PC-9 (cell line): ENCODE measurements at regions not wholly inside any gene's neighbourhood (a gene's known extent, or its start where the extent isn't known, plus 50 kb on each side); places are given as distances from the start of the nearest gene placed in this dataset.

ENCODE experiments used
- BruUV-seq: library from RNA; stranded (reverse); fragments of 400-500 nt; replicated peaks from 2 replicates; lab custom pipeline; 2021; lab: Mats Ljungman, UMichigan
- CTCF ChIA-PET: fragments of 300-600 bp; sonication (Branson Sonifier 250); formaldehyde crosslinking; loops from one replicate; lab custom pipeline; 2022; ENCODE audit warnings: antibody characterized with exemption; lab: Charles Lee
- POLR2A ChIA-PET: fragments of 300-600 bp; sonication (Branson Sonifier 250); formaldehyde crosslinking; loops from one replicate; lab custom pipeline; 2022; ENCODE audit warnings: antibody characterized with exemption; ENCODE audit not compliant: unreplicated experiment; lab: Charles Lee
- DNase-seq, 2 experiments: peaks; one replicate each; pipeline versions ENCODE4 v3.0.0 to v3.0.0-alpha.2; 2015 to 2022; ENCODE audit warnings: mixed read lengths in 1 of 2
- H2AFZ ChIP-seq: fragments of 200-600 bp; sonication (generic); 2 replicates; pipeline ENCODE4 v1.8.1; 2017; ENCODE audit warnings: antibody characterized with exemption
- H3F3A ChIP-seq: fragments of 200-600 bp; sonication (generic); 2 replicates; pipeline ENCODE4 v1.8.1; 2017; ENCODE audit warnings: antibody characterized with exemption, mild to moderate bottlenecking, low read depth; ENCODE audit not compliant: insufficient read depth
- H3K27ac ChIP-seq: fragments of 200-600 bp; sonication (generic); 2 replicates; pipeline ENCODE4 v1.6.1; 2016; ENCODE audit warnings: mixed run types
- H3K27me3 ChIP-seq: fragments of 200-600 bp; sonication (generic); 2 replicates; pipeline ENCODE4 v1.6.1; 2016; ENCODE audit warnings: low read depth, mixed run types; ENCODE audit not compliant: insufficient read depth
- H3K36me3 ChIP-seq: fragments of 200-600 bp; sonication (generic); 2 replicates; pipeline ENCODE4 v1.6.1; 2016; ENCODE audit warnings: low read depth, mixed run types
- H3K4me1 ChIP-seq: fragments of 200-600 bp; sonication (generic); replicated peaks from 2 replicates; pipeline ENCODE4 v1.6.1; 2016; ENCODE audit warnings: mixed run types; ENCODE audit not compliant: insufficient read depth
- H3K4me2 ChIP-seq: fragments of 200-600 bp; sonication (generic); 2 replicates; pipeline ENCODE4 v1.6.1; 2017; ENCODE audit warnings: mixed run types
- H3K4me3 ChIP-seq: fragments of 200-600 bp; sonication (generic); 2 replicates; pipeline ENCODE4 v1.6.1; 2016; ENCODE audit warnings: mixed run types
- H3K79me2 ChIP-seq: fragments of 200-600 bp; sonication (generic); 2 replicates; pipeline ENCODE4 v1.6.1; 2017; ENCODE audit warnings: low read depth, mixed run types
- H3K9me2 ChIP-seq: fragments of 200-600 bp; sonication (generic); 2 replicates; pipeline ENCODE4 v1.8.1; 2017; ENCODE audit warnings: mild to moderate bottlenecking; ENCODE audit not compliant: insufficient read depth
- H3K9me3 ChIP-seq: fragments of 200-600 bp; sonication (generic); 2 replicates; pipeline ENCODE4 v1.8.1; 2016; ENCODE audit warnings: low read depth; ENCODE audit not compliant: insufficient read depth
- H4K20me1 ChIP-seq: fragments of 200-600 bp; sonication (generic); 2 replicates; pipeline ENCODE4 v1.8.1; 2017; ENCODE audit not compliant: insufficient read depth
- EZH2 ChIP-seq: fragments of 200-600 bp; sonication (generic); IDR thresholded peaks from 2 replicates; pipeline ENCODE4 v1.8.0; 2017; ENCODE audit warnings: antibody characterized with exemption, low read depth
- intact Hi-C: fragments of 100-400 bp; cut with micrococcal nuclease; formaldehyde crosslinking; loops from one replicate; pipeline ENCODE4 v1.10.0; 2022; ENCODE audit not compliant: unreplicated experiment
- TF ChIP-seq, protein P1 (sequence below): fragments of 200-600 bp; sonication (generic); conservative IDR thresholded peaks from 2 replicates; pipeline ENCODE4 v1.6.1; 2017; ENCODE audit warnings: mixed run types, antibody characterized with exemption, mild to moderate bottlenecking, moderate library complexity

DNA sequence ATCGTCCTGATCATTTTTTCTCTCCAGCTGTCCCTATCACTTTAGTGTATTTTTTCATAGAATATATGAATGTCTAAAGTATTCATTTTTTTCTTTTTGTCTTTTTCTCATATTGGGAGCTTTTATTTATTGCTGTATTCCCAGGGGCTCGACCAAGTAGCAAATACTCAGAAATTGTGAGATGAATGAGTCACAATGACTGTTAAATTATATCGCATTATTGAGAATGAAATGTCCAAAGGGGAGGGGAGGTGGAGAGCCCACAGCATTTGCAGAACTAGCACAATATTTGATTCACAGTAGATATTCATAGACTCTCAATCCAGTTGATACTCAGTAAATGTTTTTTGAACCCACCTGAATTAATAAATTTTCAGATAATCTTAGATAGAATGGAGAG is 543.6 kb upstream of the FAM241A start:
- ChIA-PET CTCF (no interaction called here), POLR2A (no interaction called here)
- Histone ChIP-seq H3F3A (no peaks in the 10 kb centered on the region), H3K27me3 (no peaks in the 10 kb centered on the region), H3K9me3 (no peaks in the 10 kb centered on the region), H2AFZ (no peak overlapping the region), H3K4me1 (no peaks in the 10 kb centered on the region), H3K9me2 (no peaks in the 10 kb centered on the region), H3K27ac (no peak overlapping the region), H3K4me3 (no peak overlapping the region), H4K20me1 (no peaks in the 10 kb centered on the region), H3K36me3 (no peaks in the 10 kb centered on the region), H3K79me2 (no peaks in the 10 kb centered on the region), H3K4me2 (no peak overlapping the region)
- intact Hi-C loops, result no loop called here
- no TSS peak for BruUV-seq
- no peak for DNase-seq
- no peak for TF ChIP-seq EZH2
- TF ChIP-seq, protein P1, sequence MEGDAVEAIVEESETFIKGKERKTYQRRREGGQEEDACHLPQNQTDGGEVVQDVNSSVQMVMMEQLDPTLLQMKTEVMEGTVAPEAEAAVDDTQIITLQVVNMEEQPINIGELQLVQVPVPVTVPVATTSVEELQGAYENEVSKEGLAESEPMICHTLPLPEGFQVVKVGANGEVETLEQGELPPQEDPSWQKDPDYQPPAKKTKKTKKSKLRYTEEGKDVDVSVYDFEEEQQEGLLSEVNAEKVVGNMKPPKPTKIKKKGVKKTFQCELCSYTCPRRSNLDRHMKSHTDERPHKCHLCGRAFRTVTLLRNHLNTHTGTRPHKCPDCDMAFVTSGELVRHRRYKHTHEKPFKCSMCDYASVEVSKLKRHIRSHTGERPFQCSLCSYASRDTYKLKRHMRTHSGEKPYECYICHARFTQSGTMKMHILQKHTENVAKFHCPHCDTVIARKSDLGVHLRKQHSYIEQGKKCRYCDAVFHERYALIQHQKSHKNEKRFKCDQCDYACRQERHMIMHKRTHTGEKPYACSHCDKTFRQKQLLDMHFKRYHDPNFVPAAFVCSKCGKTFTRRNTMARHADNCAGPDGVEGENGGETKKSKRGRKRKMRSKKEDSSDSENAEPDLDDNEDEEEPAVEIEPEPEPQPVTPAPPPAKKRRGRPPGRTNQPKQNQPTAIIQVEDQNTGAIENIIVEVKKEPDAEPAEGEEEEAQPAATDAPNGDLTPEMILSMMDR, result no peak

- Histone ChIP-seq H3K4me3 (no peak overlapping the region), H3F3A (no peaks in the 10 kb centered on the region), H3K27ac (no peak overlapping the region), H3K79me2 (no peaks in the 10 kb centered on the region), H2AFZ (no peak overlapping the region), H3K9me2 (no peaks in the 10 kb centered on the region), H3K27me3 (no peaks in the 10 kb centered on the region), H3K4me2 (no peak overlapping the region), H3K36me3 (no peaks in the 10 kb centered on the region), H3K4me1 (no peaks in the 10 kb centered on the region), H4K20me1 (no peaks in the 10 kb centered on the region), H3K9me3 (no peaks in the 10 kb centered on the region)
- BruUV-seq, result no TSS peak
- DNase-seq, result no peak
- TF ChIP-seq, protein P1, result peak; percentile 33; the same call in 1 of the 2 replicates
- no peak for TF ChIP-seq EZH2
- CTCF ChIA-PET, result no interaction called here
- POLR2A ChIA-PET, result no interaction called here
- intact Hi-C loops, result no loop called here
Observed at GRCh38 chr4:111602848-111603247, 542.4 kb upstream of the FAM241A start.

DNA sequence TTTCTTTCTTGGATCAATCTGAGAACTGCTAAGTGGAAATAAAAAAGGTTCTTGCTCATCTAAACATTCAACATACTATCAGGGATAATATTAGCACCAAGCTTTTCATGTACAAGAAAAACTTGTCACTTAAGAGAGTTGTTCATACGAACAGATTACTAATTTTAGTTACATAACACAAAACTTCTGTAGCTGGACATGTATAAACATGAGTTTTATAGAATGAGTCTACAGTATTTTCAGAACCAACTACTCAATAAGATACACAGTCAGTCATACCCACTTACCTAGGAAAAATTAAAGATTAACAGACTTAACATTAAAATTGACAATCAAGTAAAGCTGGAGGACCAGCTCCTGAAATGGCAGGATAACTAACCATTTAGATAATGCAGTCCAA is 540.1 kb upstream of the FAM241A start:
- Histone ChIP-seq H3K4me2 (no peak overlapping the region), H3K27me3 (no peaks in the 10 kb centered on the region), H3K4me3 (no peak overlapping the region), H3K4me1 (no peaks in the 10 kb centered on the region), H4K20me1 (no peaks in the 10 kb centered on the region), H3K9me2 (no peaks in the 10 kb centered on the region), H2AFZ (no peak overlapping the region), H3K27ac (no peak overlapping the region), H3K9me3 (no peaks in the 10 kb centered on the region), H3K79me2 (no peaks in the 10 kb centered on the region), H3F3A (no peaks in the 10 kb centered on the region), H3K36me3 (no peaks in the 10 kb centered on the region)
- no TSS peak for BruUV-seq
- no peak for TF ChIP-seq EZH2
- TF ChIP-seq, protein P1, result no peak
- intact Hi-C loops, result no loop called here
- DNase-seq, result no peak
- CTCF ChIA-PET, result no interaction called here
- POLR2A ChIA-PET, result no interaction called here
